Cardiac fibroblast (primary cell): ENCODE measurements at regions not wholly inside any gene's neighbourhood (a gene's known extent, or its start where the extent isn't known, plus 50 kb on each side); places are given as distances from the start of the nearest gene placed in this dataset.

Experiments
- DNase-seq, 2 donors: peaks; one replicate each; pipeline versions ENCODE4 v3.0.0 to v3.0.0-alpha.2; 2010; ENCODE audit warnings: low read depth in 2 of 2
- H3K4me3 ChIP-seq, 2 donors: replicated peaks in 1 of 2; 1 replicate in 1 of 2; 2 replicates in 1 of 2; pipeline ENCODE4 v1.5.1; 2011; ENCODE audit warnings: low read depth in 2 of 2, low read length in 2 of 2, mild to moderate bottlenecking in 2 of 2, moderate library complexity in 1 of 2
- CTCF ChIP-seq: IDR thresholded peaks from one replicate; pipeline ENCODE4 v1.5.1; 2011; ENCODE audit warnings: low read depth, mild to moderate bottlenecking, low read length, inconsistent platforms

GRCh38 chr5:133716532-133717183 is 104.3 kb upstream of the FSTL4 start:
- TF ChIP-seq CTCF = no peak
- DNase-seq = no peak
- H3K4me3 ChIP-seq = no peak overlapping the region

- TF ChIP-seq CTCF = no peak
- H3K4me3 ChIP-seq = no peak overlapping the region
- no peak for DNase-seq
These were observed 103.3 kb upstream of the FSTL4 start for GRCh38 chr5:133715616-133716015.

- DNase-seq = no peak
- H3K4me3 ChIP-seq = no peak overlapping the region
- TF ChIP-seq CTCF = no peak
These were observed 102.9 kb upstream of the FSTL4 start for GRCh38 chr5:133715216-133715615.

GRCh38 chr5:133714161-133714915 is 102.0 kb upstream of the FSTL4 start:
- no peak for TF ChIP-seq CTCF
- H3K4me3 ChIP-seq = no peak overlapping the region
- no peak for DNase-seq

GRCh38 chr5:133713751-133714150 is 101.4 kb upstream of the FSTL4 start:
- no peak for TF ChIP-seq CTCF
- DNase-seq = no peak
- no peak overlapping the region for H3K4me3 ChIP-seq

- no peak overlapping the region for H3K4me3 ChIP-seq
- no peak for TF ChIP-seq CTCF
- DNase-seq = no peak
These were observed 100.9 kb upstream of the FSTL4 start for GRCh38 chr5:133713209-133713608.
